GM18511 (cell line): ENCODE measurements at regions not wholly inside any gene's neighbourhood (a gene's known extent, or its start where the extent isn't known, plus 50 kb on each side); places are given as distances from the start of the nearest gene placed in this dataset.
"Not testable (repeated sequence)": the region's sequence is repeated elsewhere in the genome, so short reads cannot be mapped to it uniquely, and the experiment has no call there.

Experiments used
- ATAC-seq: cut with Tn5 transposase; IDR thresholded peaks from one replicate; pipeline ENCODE4 v1.9.1; 2021; ENCODE audit warnings: mild to moderate bottlenecking, moderate library complexity; ENCODE audit not compliant: unreplicated experiment

DNA sequence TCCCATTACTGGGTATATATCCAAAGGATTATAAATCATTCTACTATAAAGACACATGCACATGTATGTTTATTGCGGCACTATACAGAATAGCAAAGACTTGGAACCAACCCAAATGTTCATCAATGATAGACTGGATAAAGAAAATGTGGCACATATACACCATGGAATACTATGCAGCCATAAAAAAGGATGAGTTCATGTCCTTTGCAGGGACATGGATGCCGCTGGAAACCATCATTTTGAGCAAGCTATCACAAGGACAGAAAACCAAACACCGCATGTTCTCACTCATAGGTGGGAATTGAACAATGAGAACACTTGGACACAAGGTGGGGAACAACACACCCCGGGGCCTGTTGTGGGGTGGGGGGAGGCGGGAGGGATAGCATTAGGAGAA lies 57.0 kb upstream of the NEUROD1 start:
- not testable (repeated sequence) for ATAC-seq

GRCh38 chr2:181738074-181738473 lies 57.8 kb upstream of the NEUROD1 start:
- peak; percentile 57 for ATAC-seq

DNA sequence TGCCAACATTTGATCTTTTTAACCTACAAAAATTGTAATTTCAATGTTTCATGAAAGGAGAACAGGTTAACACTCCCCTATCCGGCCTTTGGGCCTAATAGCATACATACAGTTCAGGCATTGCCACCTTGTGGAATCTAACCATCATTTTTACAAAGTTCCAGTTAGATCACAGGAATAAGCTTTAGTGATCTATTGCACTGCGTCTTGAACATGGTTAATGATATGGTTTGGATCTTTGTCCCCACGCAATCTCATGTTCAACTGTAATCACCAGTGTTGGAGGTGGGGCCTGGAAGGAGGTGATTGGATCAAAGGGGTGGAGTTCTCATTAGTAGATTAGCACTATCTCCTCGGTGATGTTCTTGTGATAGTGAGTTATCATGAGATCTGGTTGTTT lies 58.2 kb upstream of the NEUROD1 start:
- ATAC-seq: no peak

- no peak for ATAC-seq
Measured at GRCh38 chr2:181741756-181742155, 61.4 kb upstream of the NEUROD1 start.

GRCh38 chr2:181742361-181742760 lies 62.0 kb upstream of the NEUROD1 start:
- ATAC-seq: no peak

DNA sequence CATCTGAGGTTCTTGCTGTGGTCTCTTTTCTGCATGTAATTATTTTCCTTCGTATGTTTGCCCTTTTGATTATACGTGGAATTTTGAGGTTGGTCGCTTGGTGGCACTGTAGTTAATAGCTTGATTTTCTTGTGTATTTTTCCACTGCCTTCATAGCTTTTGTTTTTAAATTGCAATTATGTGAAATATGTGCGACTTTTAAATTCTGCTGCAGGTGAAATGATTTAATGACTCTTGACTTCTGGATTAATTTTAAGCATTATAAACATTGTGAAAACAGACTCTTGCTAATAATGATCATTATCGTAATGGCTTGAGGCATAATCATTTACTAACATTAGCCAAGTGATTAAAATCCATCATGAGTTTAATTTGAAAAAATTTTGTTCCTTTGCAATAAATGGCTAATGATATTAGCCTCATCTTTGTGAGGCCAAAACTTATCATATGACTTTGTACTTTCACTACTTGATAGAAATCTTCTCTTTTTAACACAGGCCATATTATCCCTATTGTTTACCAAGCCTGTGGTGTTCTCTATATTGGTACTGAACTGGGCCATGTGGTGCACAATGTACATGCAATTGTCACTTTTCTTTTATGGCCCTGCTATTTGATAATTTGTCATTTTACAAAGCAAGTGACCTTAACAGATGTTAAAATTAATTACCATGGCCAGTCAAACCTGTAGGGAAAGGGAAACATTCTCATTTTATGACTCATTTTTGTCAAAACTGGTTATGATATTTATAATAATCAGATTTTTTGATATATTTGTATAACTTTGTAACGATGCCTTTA lies 62.8 kb upstream of the NEUROD1 start:
- peak; percentile 56 for ATAC-seq

GRCh38 chr2:181743723-181744031 lies 63.4 kb upstream of the NEUROD1 start:
- ATAC-seq: no peak

DNA sequence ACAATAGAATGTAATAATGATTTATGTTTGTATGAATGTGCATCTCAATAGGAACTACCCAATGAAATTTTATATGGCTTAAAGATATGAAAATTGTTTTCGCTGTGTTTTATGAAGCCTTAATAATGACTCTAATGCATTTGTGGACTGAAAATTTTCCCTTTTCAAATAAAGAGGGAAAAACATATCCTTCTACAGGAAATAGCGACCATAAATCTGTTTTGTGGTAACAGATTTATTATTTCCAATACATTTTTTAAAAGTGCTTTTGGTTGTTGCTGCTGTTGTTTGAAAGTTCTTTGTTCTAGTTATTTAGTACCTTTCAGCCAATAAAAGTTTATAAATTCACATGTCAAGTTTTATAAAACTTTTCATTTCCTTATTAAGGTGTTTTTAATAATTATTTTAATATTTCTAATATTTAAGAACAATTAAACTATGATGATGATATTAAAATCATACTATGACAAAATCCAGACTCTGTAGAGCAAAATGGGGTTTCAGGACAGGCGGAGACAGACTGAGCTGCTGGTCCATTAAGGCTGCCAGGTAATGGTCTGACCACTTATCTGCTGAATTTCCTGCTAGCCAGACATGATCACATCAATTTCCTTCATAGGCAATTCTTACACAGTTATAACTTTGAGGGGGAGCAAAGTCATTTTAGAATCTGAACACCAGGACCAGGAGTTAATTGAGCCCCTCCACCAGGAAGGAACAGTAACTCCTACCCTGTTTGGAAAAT lies 65.7 kb upstream of the NEUROD1 start:
- no peak for ATAC-seq

DNA sequence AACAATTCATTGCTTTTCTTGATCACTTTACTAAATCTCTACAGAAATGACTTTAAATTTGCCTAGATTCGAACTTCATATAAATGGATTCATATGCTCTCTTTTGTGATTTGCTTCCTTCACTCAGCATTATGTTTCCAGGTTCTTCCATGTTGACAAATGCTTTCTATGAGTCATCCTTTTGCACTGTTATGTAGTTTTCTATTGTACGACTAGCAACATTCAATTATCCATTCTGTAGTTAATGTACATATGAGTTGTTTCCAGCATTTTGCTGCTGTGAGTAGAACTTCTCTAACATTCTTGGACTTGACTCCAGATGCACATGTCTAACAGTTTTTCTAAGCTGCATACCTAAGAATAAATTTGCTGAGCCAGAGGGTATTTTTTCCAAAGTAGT lies 66.5 kb upstream of the NEUROD1 start:
- ATAC-seq: no peak

DNA sequence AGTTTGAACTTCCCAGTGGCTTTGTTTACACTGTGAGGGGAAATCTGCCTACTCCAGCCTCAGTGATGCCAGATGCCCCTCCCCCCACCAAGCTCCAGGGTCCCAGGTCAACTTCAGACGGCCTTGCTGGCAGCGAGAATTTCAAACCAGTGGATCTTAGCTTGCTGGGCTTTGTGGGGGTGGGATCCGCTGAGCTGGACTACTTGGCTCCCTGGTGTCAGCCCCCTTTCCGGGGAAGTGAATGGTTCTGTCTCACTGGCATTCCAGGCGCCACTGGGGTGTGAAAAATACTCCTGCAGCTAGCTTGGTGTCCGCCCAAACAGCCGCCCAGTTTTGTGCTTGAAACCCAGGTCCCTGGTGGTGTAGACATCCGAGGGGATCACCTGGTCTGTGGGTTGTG lies 70.0 kb upstream of the NEUROD1 start:
- ATAC-seq: no peak

DNA sequence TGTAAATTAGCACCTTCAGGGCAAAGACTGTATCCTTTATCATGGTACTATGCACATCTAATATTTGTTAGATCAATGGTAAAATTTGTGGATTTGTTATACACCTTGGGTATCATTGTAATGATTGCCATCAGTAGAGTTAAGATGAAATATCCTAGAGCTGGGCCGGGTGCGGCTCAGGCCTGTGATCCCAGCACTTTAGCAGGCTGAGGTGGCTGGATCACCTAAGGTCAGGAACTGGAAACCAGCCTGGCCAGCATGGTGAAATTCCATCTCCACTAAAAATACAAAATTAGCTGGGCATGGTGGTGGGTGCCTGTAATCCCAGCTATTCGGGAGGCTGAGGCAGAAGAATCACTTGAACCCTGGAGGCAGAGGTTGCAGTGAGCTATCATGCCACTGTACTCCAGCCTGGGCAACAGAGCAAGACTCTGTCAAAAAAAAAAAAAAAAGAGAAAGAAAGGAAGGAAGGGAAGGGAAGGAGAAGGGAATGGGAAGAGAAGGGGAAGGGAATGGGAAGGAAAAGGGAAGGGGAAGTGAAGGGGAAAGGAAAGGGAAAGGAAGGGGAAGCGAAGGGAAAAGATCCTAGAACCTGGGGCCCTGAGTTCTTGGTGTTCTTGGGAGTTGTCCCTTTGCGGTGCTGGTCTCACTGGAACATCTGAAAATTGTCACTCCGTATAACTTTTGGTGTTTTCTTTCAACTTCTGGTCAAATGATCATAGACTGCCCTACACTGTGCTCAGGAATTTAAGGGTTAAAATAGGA lies 71.1 kb upstream of the NEUROD1 start:
- no peak for ATAC-seq

DNA sequence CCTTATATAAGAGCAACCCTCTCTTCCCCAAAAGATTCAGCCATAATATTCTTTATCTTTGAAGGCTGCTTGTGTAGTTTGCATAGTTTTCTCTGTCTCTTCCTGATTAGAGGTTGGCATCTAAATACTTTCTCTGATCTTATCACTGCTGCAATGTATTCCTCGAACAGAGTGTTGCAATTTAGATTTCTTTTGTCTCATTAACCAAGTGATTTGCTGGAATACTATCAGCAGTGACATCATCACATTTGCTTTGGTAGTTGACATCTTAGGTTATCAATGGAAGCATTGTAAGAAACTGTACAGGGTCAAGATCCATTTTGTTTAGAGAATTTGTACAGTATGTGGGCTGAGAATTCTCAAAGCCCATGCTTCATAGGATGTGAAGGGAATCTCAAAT lies 72.0 kb upstream of the NEUROD1 start:
- no peak for ATAC-seq

- no peak for ATAC-seq
Measured at GRCh38 chr2:181753686-181754085, 73.4 kb upstream of the NEUROD1 start.

- no peak for ATAC-seq
Measured at GRCh38 chr2:181754105-181754504, 73.8 kb upstream of the NEUROD1 start.

GRCh38 chr2:181755181-181755580 lies 74.9 kb upstream of the NEUROD1 start:
- ATAC-seq: no peak

DNA sequence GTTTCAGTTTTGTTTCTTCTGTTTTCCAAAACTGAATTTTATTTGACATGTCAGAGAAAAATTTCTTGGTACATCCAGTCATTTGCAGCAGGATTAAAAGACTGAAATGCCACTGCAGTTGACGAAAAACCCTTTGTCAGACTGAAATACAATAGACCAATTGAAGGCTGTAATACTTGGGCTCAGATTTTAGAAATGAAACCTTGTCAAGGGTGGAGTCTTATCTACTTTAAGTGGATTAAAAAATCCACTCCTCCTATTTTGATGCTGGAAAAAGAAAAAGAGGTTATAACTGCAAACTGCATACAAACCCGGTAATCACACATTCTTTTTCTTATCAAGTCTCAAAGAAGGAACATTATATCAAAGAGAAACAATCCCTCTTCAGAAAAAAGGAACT lies 80.2 kb upstream of the NEUROD1 start:
- ATAC-seq: no peak

DNA sequence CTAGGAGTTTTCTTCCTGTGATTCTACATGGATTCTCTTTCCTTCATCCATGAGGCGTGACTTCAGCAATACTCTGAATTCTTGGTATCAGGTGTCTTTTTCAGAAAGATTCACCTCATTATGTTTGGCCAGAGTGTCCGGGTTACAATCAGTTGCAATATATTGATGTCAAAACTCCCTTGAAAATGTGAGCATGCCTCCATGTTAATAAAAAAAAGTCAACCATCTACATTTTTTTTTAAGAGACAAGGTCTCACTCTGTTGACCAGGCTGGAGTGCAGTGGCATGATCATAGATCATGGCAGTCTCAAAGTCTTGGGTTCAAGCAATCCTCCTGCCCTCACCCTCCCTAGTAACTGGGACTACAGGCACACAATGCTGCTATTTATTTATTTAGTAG lies 80.9 kb upstream of the NEUROD1 start:
- ATAC-seq: no peak

- ATAC-seq: no peak
Measured at GRCh38 chr2:181762000-181762399, 81.7 kb upstream of the NEUROD1 start.

- no peak for ATAC-seq
Measured at GRCh38 chr2:181762848-181763247, 82.5 kb upstream of the NEUROD1 start.

DNA sequence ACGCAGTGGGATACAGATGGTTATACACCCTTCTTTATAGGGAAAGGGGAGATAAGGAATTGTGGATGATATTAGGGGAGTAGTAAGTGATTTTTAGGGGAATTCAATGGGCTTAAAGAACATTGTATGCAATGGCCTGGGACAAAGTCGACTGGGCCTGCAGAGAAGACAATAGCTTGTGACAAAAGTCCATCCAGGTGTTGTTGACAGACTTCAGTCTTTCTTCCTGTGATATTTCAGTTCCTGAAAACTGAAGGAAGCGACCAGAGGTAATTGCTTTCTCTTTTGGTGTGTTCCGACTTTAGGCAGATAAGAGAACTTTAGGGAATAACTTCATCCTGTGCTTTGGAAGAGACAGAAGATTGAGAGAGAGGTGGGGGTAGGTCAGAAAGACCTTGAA lies 83.1 kb upstream of the NEUROD1 start:
- no peak for ATAC-seq

GRCh38 chr2:181764095-181764963 lies 84.0 kb upstream of the NEUROD1 start:
- no peak for ATAC-seq
